Rectal smooth muscle tissue (tissue), 1 donor: ENCODE measurements at regions not wholly inside any gene's neighbourhood (a gene's known extent, or its start where the extent isn't known, plus 50 kb on each side); places are given as distances from the start of the nearest gene placed in this dataset.
"Not testable (repeated sequence)": the region's sequence is repeated elsewhere in the genome, so short reads cannot be mapped to it uniquely, and the experiment has no call there.

ENCODE experiments used
- H3K27ac ChIP-seq: one replicate; pipeline ENCODE4 v1.7.0; 2013; ENCODE audit warnings: low read depth, low read length, inconsistent platforms
- H3K27me3 ChIP-seq: one replicate; pipeline ENCODE4 v1.7.0; 2013; ENCODE audit warnings: low read length; ENCODE audit not compliant: control insufficient read depth, insufficient read depth
- H3K36me3 ChIP-seq: one replicate; pipeline ENCODE4 v1.7.0; 2013; ENCODE audit warnings: low read length; ENCODE audit not compliant: control insufficient read depth, insufficient read depth
- H3K4me1 ChIP-seq: one replicate; pipeline ENCODE4 v1.7.0; 2013; ENCODE audit warnings: low read length; ENCODE audit not compliant: control insufficient read depth, insufficient read depth
- H3K4me3 ChIP-seq: one replicate; pipeline ENCODE4 v1.7.0; 2013; ENCODE audit warnings: low read length
- H3K9ac ChIP-seq: one replicate; pipeline ENCODE4 v1.7.0; 2013; ENCODE audit warnings: low read length

GRCh38 chr2:16222326-16222725 is 282.0 kb downstream of the MYCN start:
- H3K27me3 ChIP-seq: no peaks in the 10 kb centered on the region
- H3K4me1 ChIP-seq: no peaks in the 10 kb centered on the region
- H3K36me3 ChIP-seq: no peaks in the 10 kb centered on the region
- H3K4me3 ChIP-seq: no peak overlapping the region
- no peak overlapping the region for H3K9ac ChIP-seq
- no peak overlapping the region for H3K27ac ChIP-seq

- H3K4me1 ChIP-seq: no peaks in the 10 kb centered on the region
- no peak overlapping the region for H3K27ac ChIP-seq
- no peaks in the 10 kb centered on the region for H3K27me3 ChIP-seq
- H3K9ac ChIP-seq: no peak overlapping the region
- H3K36me3 ChIP-seq: no peaks in the 10 kb centered on the region
- no peak overlapping the region for H3K4me3 ChIP-seq
These were observed 281.2 kb downstream of the MYCN start for GRCh38 chr2:16221461-16222010.

- Histone ChIP-seq H3K27me3 (no peaks in the 10 kb centered on the region), H3K9ac (no peak overlapping the region), H3K4me3 (no peak overlapping the region), H3K36me3 (no peaks in the 10 kb centered on the region), H3K27ac (no peak overlapping the region), H3K4me1 (no peaks in the 10 kb centered on the region)
These were observed 279.1 kb downstream of the MYCN start for GRCh38 chr2:16219292-16219975.

- Histone ChIP-seq H3K36me3 (no peaks in the 10 kb centered on the region), H3K4me1 (no peaks in the 10 kb centered on the region), H3K27ac (no peak overlapping the region), H3K4me3 (no peak overlapping the region), H3K27me3 (no peaks in the 10 kb centered on the region), H3K9ac (no peak overlapping the region)
These were observed 278.3 kb downstream of the MYCN start for GRCh38 chr2:16218625-16219024.

- Histone ChIP-seq H3K4me1 (no peaks in the 10 kb centered on the region), H3K9ac (no peak overlapping the region), H3K27ac (no peak overlapping the region), H3K4me3 (no peak overlapping the region), H3K36me3 (no peaks in the 10 kb centered on the region), H3K27me3 (no peaks in the 10 kb centered on the region)
These were observed 277.8 kb downstream of the MYCN start for GRCh38 chr2:16218161-16218560.

GRCh38 chr2:16217741-16218140 is 277.4 kb downstream of the MYCN start:
- H3K27me3 ChIP-seq, H3K9ac ChIP-seq, H3K27ac ChIP-seq, H3K4me1 ChIP-seq, H3K36me3 ChIP-seq, H3K4me3 ChIP-seq: not testable (repeated sequence)

GRCh38 chr2:16217291-16217690 is 276.9 kb downstream of the MYCN start:
- Histone ChIP-seq H3K4me1 (no peaks in the 10 kb centered on the region), H3K27me3 (no peaks in the 10 kb centered on the region), H3K9ac (no peak overlapping the region), H3K27ac (no peak overlapping the region), H3K36me3 (no peaks in the 10 kb centered on the region), H3K4me3 (no peak overlapping the region)

GRCh38 chr2:16216558-16216945 is 276.2 kb downstream of the MYCN start:
- Histone ChIP-seq H3K9ac (no peak overlapping the region), H3K27me3 (no peaks in the 10 kb centered on the region), H3K4me3 (no peak overlapping the region), H3K4me1 (no peaks in the 10 kb centered on the region), H3K36me3 (no peaks in the 10 kb centered on the region), H3K27ac (no peak overlapping the region)

GRCh38 chr2:16215902-16216557 is 275.7 kb downstream of the MYCN start:
- no peak overlapping the region for H3K9ac ChIP-seq
- no peaks in the 10 kb centered on the region for H3K36me3 ChIP-seq
- no peaks in the 10 kb centered on the region for H3K4me1 ChIP-seq
- H3K27me3 ChIP-seq: no peaks in the 10 kb centered on the region
- no peak overlapping the region for H3K27ac ChIP-seq
- H3K4me3 ChIP-seq: no peak overlapping the region

GRCh38 chr2:16214861-16215260 is 274.5 kb downstream of the MYCN start:
- Histone ChIP-seq H3K27ac (no peak overlapping the region), H3K36me3 (no peaks in the 10 kb centered on the region), H3K4me1 (no peaks in the 10 kb centered on the region), H3K9ac (no peak overlapping the region), H3K4me3 (no peak overlapping the region), H3K27me3 (no peaks in the 10 kb centered on the region)

- Histone ChIP-seq H3K9ac (no peak overlapping the region), H3K4me3 (no peak overlapping the region), H3K27ac (no peak overlapping the region), H3K4me1 (no peaks in the 10 kb centered on the region), H3K36me3 (no peaks in the 10 kb centered on the region), H3K27me3 (no peaks in the 10 kb centered on the region)
These were observed 274.0 kb downstream of the MYCN start for GRCh38 chr2:16214391-16214790.

- no peak overlapping the region for H3K27ac ChIP-seq
- no peaks in the 10 kb centered on the region for H3K4me1 ChIP-seq
These were observed 272.0 kb downstream of the MYCN start for GRCh38 chr2:16212321-16212720.

GRCh38 chr2:16211341-16211740 is 271.0 kb downstream of the MYCN start:
- Histone ChIP-seq H3K27me3 (no peaks in the 10 kb centered on the region), H3K4me1 (no peaks in the 10 kb centered on the region), H3K9ac (no peak overlapping the region), H3K27ac (no peak overlapping the region), H3K4me3 (no peak overlapping the region), H3K36me3 (no peaks in the 10 kb centered on the region)

More at GRCh38 chr2:16212321-16212720, 272.0 kb downstream of the MYCN start:
- Histone ChIP-seq H3K36me3 (no peaks in the 10 kb centered on the region), H3K4me3 (no peak overlapping the region), H3K27me3 (no peaks in the 10 kb centered on the region), H3K9ac (no peak overlapping the region)
